Superior temporal gyrus (tissue), 1 donor: ENCODE measurements at regions not wholly inside any gene's neighbourhood (a gene's known extent, or its start where the extent isn't known, plus 50 kb on each side); places are given as distances from the start of the nearest gene placed in this dataset.
A peak's percentile ranks its signal among the peaks of the same experiment; 100 is the strongest.
"Not testable (repeated sequence)": the region's sequence is repeated elsewhere in the genome, so short reads cannot be mapped to it uniquely, and the experiment has no call there.

Source experiments
- DNase-seq: peaks from one replicate; pipeline ENCODE4 v3.0.0-alpha.2; 2016; ENCODE audit errors: extremely low spot score

GRCh38 chr6:20263059-20263458 is 50.8 kb upstream of the MBOAT1 start:
- no peak for DNase-seq

GRCh38 chr6:20265842-20266241 is 53.6 kb upstream of the MBOAT1 start:
- DNase-seq = no peak

GRCh38 chr6:20266851-20267608 is 54.8 kb upstream of the MBOAT1 start:
- DNase-seq = no peak

GRCh38 chr6:20269181-20269580 is 56.9 kb upstream of the MBOAT1 start:
- DNase-seq = no peak

- no peak for DNase-seq
Observed at GRCh38 chr6:20271818-20272217, 59.5 kb upstream of the MBOAT1 start.

GRCh38 chr6:20274137-20274536 is 61.9 kb upstream of the MBOAT1 start:
- no peak for DNase-seq

- not testable (repeated sequence) for DNase-seq
Observed at GRCh38 chr6:20275837-20276236, 63.6 kb upstream of the MBOAT1 start.

- DNase-seq = not testable (repeated sequence)
Observed at GRCh38 chr6:20277724-20278123, 65.5 kb upstream of the MBOAT1 start.

- no peak for DNase-seq
Observed at GRCh38 chr6:20279051-20279450, 66.8 kb upstream of the MBOAT1 start.

GRCh38 chr6:20279608-20280287 is 67.5 kb upstream of the MBOAT1 start:
- DNase-seq = no peak

GRCh38 chr6:20280288-20280621 is 68.0 kb upstream of the MBOAT1 start:
- no peak for DNase-seq

GRCh38 chr6:20284672-20285071 is 72.4 kb upstream of the MBOAT1 start:
- no peak for DNase-seq

- no peak for DNase-seq
Observed at GRCh38 chr6:20286968-20287565, 74.8 kb upstream of the MBOAT1 start.

- peak; percentile 91 for DNase-seq
Observed at GRCh38 chr6:20291764-20292580, 79.7 kb upstream of the MBOAT1 start.

GRCh38 chr6:20292905-20293304 is 80.6 kb upstream of the MBOAT1 start:
- no peak for DNase-seq

- no peak for DNase-seq
Observed at GRCh38 chr6:20301256-20301655, 89.0 kb upstream of the MBOAT1 start.

GRCh38 chr6:20302168-20302567 is 89.9 kb upstream of the MBOAT1 start:
- DNase-seq = no peak

- DNase-seq = no peak
Observed at GRCh38 chr6:20302702-20303251, 90.5 kb upstream of the MBOAT1 start.

- no peak for DNase-seq
Observed at GRCh38 chr6:20306491-20306890, 94.2 kb upstream of the MBOAT1 start.

- no peak for DNase-seq
Observed at GRCh38 chr6:20309186-20309585, 92.5 kb upstream of the E2F3 start.

GRCh38 chr6:20310185-20310584 is 91.5 kb upstream of the E2F3 start:
- DNase-seq = no peak

- no peak for DNase-seq
Observed at GRCh38 chr6:20312606-20313005, 89.1 kb upstream of the E2F3 start.
